Heart right ventricle (tissue), 16 donors: ENCODE measurements at regions not wholly inside any gene's neighbourhood (a gene's known extent, or its start where the extent isn't known, plus 50 kb on each side); places are given as distances from the start of the nearest gene placed in this dataset.

Source experiments
- ATAC-seq, 8 donors: fragments of 200-7000 bp; cut with Tn5 transposase; one replicate each; pipeline ENCODE4 v1.9.1; 2020; ENCODE audit warnings: mild to moderate bottlenecking in 8 of 8, moderate library complexity in 8 of 8, moderate number of reproducible peaks in 1 of 8
- DNase-seq, 2 donors: peaks; one replicate each; pipeline ENCODE4 v3.0.0-alpha.2; 2020
- H3K27ac ChIP-seq, 10 donors: fragments of 200-600 bp; sonication (generic) in 2 of 10; one replicate each; pipeline versions ENCODE4 v1.5.0 to v1.8.0; 2020 to 2022; ENCODE audit warnings: mild to moderate bottlenecking in 3 of 10
- H3K27me3 ChIP-seq, 7 donors: fragments of 200-600 bp; one replicate each; pipeline ENCODE4 v1.8.0; 2021 to 2022; ENCODE audit warnings: mild to moderate bottlenecking in 2 of 7
- H3K36me3 ChIP-seq, 9 donors: fragments of 200-600 bp; sonication (generic) in 1 of 9; one replicate each; pipeline versions ENCODE4 v1.5.0 to v1.8.0; 2020 to 2022; ENCODE audit warnings: mild to moderate bottlenecking in 2 of 9
- H3K4me1 ChIP-seq, 9 donors: fragments of 200-600 bp; sonication (generic) in 1 of 9; one replicate each; pipeline versions ENCODE4 v1.5.0 to v1.8.0; 2020 to 2022; ENCODE audit warnings: mild to moderate bottlenecking in 4 of 9
- H3K4me3 ChIP-seq, 10 donors: fragments of 200-600 bp; sonication (generic) in 2 of 10; one replicate each; pipeline versions ENCODE4 v1.5.0 to v1.8.0; 2020 to 2022; ENCODE audit warnings: mild to moderate bottlenecking in 7 of 10, moderate library complexity in 2 of 10
- H3K9me3 ChIP-seq, 11 donors: fragments of 200-600 bp in 10 of 11; sonication (generic) in 2 of 11; one replicate each; pipeline versions ENCODE4 v1.5.0 to v1.8.0; 2013 to 2022; ENCODE audit warnings: mild to moderate bottlenecking in 2 of 11, control low read depth in 1 of 11, moderate library complexity in 1 of 11
- WGBS, 2 donors: extraction: QIAGEN DNeasy Blood & Tissue Kit; methylation state at CpG; one replicate each; pipeline ENCODE4 v1.1.7; 2013; ENCODE audit warnings: inconsistent platforms in 1 of 2; 5-methylcytosine and 5-hydroxymethylcytosine counted together
- intact Hi-C, 10 donors: fragments of 100-400 bp; cut with DNase I; formaldehyde crosslinking; loops; one replicate each; pipeline versions ENCODE4 v1.11.1 to v1.14.2; 2022
- TF ChIP-seq, protein P1 (sequence below), 9 donors: fragments of 200-600 bp; sonication (generic) in 2 of 9; IDR thresholded peaks; one replicate each; pipeline versions ENCODE4 v1.5.0 to v1.8.0; 2021 to 2022; ENCODE audit warnings: antibody characterized with exemption in 9 of 9, mild to moderate bottlenecking in 5 of 9, moderate library complexity in 1 of 9
- donor health status: Arrhythmogenic right ventricular cardiomyopathy.
- donor health status: ischemic (EF 13 %, LVEDD 7.1; RV severe dilation, severe dysfunction).
- donor health status: healthy with polysubstance abuse.
- donor health status: DM: no; HTN: yes; CAD: no.
- donor health status: DM: no; HTN: no; CAD: no.
- donor health status: ischemic (EF 25% LVEDD 6.9; RV normal size, moderate dysfunction).
- donor health status: ischemic (EF 25% LVEDD 5.7; RV mildly dilated, moderate dysfunction).
- donor health status: healthy.
- donor health status: DM: yes; HTN: yes; CAD: no.
- donor health status: Ischemic cardiomyopathy.
- donor health status: ischemic (EF 35%, LVEDD 5.7; RV mildly dilated, moderate dysfunction).
- donor health status: nonischemic (EF 11% LVEDD 7.7; RV severe dilation, severe dysfunction).
- donor health status: DM: yes; HTN: yes; CAD: no.
- donor health status: PGD.
- donor health status: ischemic (EF 29% LVEDD 5.4; RV normal size, mild dysfunction).
- donor health status: nonischemic (EF 23%, LVEDD 6.1; RV moderate dilation, normal function).

DNA sequence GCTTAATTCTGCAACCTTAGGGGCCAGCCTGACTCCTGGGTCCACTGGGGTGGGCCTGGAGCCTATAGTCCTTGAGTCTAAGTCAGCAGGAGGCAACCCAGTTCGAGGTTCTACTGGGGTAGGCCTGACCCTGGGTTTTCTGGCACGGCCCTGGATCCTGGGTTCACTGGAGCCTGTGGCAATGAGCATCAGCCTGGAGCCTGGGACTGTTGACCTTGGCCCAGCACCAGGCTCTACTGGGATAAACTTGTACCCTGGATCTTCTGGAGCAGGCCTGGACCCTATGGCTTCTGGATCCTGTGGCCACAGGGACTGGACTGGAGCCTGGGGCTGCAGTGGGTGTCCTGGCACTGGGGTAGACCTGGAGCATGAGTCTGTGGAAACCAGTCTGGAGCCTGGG, 874.3 kb upstream of the INTU start:
- TF ChIP-seq, protein P1, sequence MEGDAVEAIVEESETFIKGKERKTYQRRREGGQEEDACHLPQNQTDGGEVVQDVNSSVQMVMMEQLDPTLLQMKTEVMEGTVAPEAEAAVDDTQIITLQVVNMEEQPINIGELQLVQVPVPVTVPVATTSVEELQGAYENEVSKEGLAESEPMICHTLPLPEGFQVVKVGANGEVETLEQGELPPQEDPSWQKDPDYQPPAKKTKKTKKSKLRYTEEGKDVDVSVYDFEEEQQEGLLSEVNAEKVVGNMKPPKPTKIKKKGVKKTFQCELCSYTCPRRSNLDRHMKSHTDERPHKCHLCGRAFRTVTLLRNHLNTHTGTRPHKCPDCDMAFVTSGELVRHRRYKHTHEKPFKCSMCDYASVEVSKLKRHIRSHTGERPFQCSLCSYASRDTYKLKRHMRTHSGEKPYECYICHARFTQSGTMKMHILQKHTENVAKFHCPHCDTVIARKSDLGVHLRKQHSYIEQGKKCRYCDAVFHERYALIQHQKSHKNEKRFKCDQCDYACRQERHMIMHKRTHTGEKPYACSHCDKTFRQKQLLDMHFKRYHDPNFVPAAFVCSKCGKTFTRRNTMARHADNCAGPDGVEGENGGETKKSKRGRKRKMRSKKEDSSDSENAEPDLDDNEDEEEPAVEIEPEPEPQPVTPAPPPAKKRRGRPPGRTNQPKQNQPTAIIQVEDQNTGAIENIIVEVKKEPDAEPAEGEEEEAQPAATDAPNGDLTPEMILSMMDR (IDR thresholded peaks at IDR 0.05), result no peak
- Histone ChIP-seq H3K27me3 (no peaks in the 10 kb centered on the region), H3K27ac (no peak overlapping the region), H3K4me1 (peaks cover 0 to 20% (median 0%) of the 10 kb centered on the region in 9 donors), H3K9me3 (no peaks in the 10 kb centered on the region), H3K36me3 (no peaks in the 10 kb centered on the region), H3K4me3 (no peak overlapping the region)
- DNase-seq, result no peak
- 37 to 76% methylated on average over 2 of the region's 2 CpGs for WGBS, 2 donors
- ATAC-seq, result no peak
- intact Hi-C loops, result no loop called here

DNA sequence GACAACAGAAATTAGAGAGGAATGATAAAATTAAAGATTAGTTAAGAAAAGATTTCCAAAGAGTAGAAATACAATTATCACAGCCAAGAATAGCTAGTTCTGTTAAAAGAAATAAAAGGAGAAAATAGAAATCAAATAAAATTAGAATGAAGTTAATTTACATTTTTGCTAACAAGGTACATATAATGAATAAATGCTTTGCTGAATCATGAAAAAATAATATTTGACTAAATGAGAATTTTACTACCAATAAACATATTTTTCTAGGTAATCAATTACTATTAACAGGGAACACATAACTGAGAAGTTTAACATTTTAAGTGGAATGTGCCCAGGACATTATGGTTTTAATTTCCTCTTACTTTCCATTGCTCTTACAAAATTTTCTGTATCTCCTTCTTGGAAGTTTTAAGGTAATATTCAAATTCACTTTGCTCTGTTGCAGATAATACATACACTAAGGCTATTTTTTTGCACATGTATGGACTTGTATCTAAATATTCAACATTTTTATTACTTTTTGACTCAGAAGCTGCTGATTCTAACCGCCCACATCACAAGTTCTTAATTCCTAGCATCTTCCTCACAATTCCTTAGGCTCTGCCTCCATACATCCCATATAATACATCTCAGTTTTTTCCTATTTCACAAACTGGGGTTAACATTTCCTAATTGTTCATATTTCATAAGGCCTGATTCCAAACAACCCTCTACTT, 870.7 kb upstream of the INTU start:
- ATAC-seq (no peak), DNase-seq (no peak)
- intact Hi-C loops, result no loop called here
- peaks cover 0 to 15% (median 0%) of the 10 kb centered on the region in 9 donors for H3K4me1 ChIP-seq
- no peaks in the 10 kb centered on the region for H3K36me3 ChIP-seq
- H3K4me3 ChIP-seq, result no peak overlapping the region
- H3K27ac ChIP-seq, result no peak overlapping the region
- H3K9me3 ChIP-seq, result no peaks in the 10 kb centered on the region
- no peaks in the 10 kb centered on the region for H3K27me3 ChIP-seq
- TF ChIP-seq, protein P1 (IDR thresholded peaks at IDR 0.05), result no peak
- 86 to 92% methylated on average over 1 of the region's 1 CpG for whole genome bisulfite sequencing, 2 donors

DNA sequence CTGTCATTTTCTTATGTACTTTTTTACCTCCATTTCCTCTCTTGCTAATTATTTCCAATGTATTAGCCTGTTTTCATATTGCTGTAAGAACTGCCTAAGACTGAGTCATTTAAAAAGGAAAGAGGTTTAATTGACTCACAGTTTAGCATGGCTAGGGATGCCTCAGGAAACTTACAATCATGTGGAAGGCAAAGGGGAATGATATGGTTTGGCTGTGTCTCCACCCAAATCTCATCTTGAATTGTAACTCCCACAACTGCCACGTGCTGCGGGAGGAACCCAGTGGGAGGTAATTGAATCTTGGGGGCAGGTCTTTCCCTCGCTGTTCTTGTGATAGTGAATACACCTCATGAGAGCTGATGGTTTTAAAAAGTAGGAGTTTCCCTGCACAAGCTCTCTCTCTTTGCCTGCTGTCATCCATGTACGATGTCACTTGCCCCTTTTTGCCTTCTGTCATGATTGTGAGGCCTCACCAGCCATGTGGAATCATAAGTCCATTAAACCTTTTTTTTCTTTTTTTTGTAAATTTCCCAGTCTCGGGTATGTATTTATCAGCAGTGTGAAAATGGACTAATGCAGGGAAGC, 870.0 kb upstream of the INTU start:
- ATAC-seq (no peak), DNase-seq (no peak)
- Histone ChIP-seq H3K27ac (no peak overlapping the region), H3K27me3 (no peaks in the 10 kb centered on the region), H3K4me3 (no peak overlapping the region), H3K9me3 (no peaks in the 10 kb centered on the region), H3K4me1 (peaks cover 0 to 15% (median 0%) of the 10 kb centered on the region in 9 donors), H3K36me3 (no peaks in the 10 kb centered on the region)
- intact Hi-C loops, result no loop called here
- TF ChIP-seq, protein P1 (IDR thresholded peaks at IDR 0.05), result no peak
- 83 to 90% methylated on average over 5 of the region's 5 CpGs for WGBS, 2 donors

DNA sequence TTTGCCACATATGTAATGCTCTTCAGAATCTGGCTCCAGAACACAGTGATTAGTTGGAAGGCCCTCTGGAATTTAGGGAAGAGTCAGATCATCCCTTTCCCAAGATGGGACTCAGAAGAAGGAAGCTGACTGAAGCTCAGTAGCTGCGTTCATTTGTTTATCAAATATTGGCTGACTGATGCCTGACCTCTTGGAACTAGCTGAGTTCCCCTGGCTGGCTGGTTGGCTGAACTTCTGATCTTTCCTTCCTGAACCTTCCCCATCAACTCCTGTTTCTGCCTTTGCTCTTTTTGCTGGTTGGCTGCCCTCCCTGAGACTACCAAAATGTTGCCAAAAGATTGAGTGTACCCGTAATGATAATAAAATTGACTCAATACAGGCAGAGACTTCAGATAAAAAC, 866.5 kb upstream of the INTU start:
- Histone ChIP-seq H3K4me1 (peaks cover 0 to 13% (median 0%) of the 10 kb centered on the region in 9 donors), H3K27me3 (no peaks in the 10 kb centered on the region), H3K27ac (peak overlapping the region in 5 of 10 donors; percentile 25 to 53 (median 44)), H3K36me3 (no peaks in the 10 kb centered on the region), H3K9me3 (peaks cover 0 to 8% (median 0%) of the 10 kb centered on the region in 11 donors), H3K4me3 (no peak overlapping the region)
- WGBS, 2 donors, result 0 to 6% methylated on average over 2 of the region's 2 CpGs
- ATAC-seq (peak; percentile 53 to 94 (median 86)), DNase-seq (peak in 1 of 2 donors; percentile 38)
- TF ChIP-seq, protein P1 (IDR thresholded peaks at IDR 0.05), result no peak
- intact Hi-C loops, result no loop called here
